A673 (cell line): ENCODE measurements at regions not wholly inside any gene's neighbourhood (a gene's known extent, or its start where the extent isn't known, plus 50 kb on each side); places are given as distances from the start of the nearest gene placed in this dataset.

ENCODE experiments used
- BruUV-seq: library from RNA; stranded (reverse); fragments of 400-500 nt; replicated peaks from 2 replicates; lab custom pipeline; 2021; lab: Mats Ljungman, UMichigan
- CTCF ChIA-PET: fragments of 300-600 bp; sonication (Branson Sonifier 250); formaldehyde crosslinking; loops from one replicate; lab custom pipeline; 2022; ENCODE audit warnings: antibody characterized with exemption; lab: Charles Lee
- POLR2A ChIA-PET: fragments of 300-600 bp; sonication (Branson Sonifier 250); formaldehyde crosslinking; loops from one replicate; lab custom pipeline; 2022; ENCODE audit warnings: antibody characterized with exemption; ENCODE audit not compliant: low non-redundant PET; lab: Charles Lee
- DNase-seq: peaks from one replicate; pipeline ENCODE4 v3.0.0-alpha.2; 2015; ENCODE audit warnings: low spot score
- H3K27ac ChIP-seq: fragments of 200-600 bp; sonication (generic); 2 replicates; pipeline ENCODE4 v1.5.1; 2016; ENCODE audit warnings: mixed run types, low read depth, mild to moderate bottlenecking, mixed read lengths, antibody characterized with exemption, low read length; ENCODE audit not compliant: poor library complexity, severe bottlenecking
- H3K27me3 ChIP-seq: fragments of 200-600 bp; sonication (generic); replicated peaks from 2 replicates; pipeline ENCODE4 v1.6.1; 2017; ENCODE audit warnings: mixed run types, low read depth, mild to moderate bottlenecking, mixed read lengths, antibody characterized with exemption, low read length; ENCODE audit not compliant: insufficient read depth, poor library complexity
- H3K36me3 ChIP-seq: fragments of 200-600 bp; sonication (generic); 2 replicates; pipeline ENCODE4 v1.6.1; 2016; ENCODE audit warnings: mixed run types, mild to moderate bottlenecking, mixed read lengths, antibody characterized with exemption, low read length; ENCODE audit not compliant: insufficient read depth, poor library complexity, severe bottlenecking
- H3K4me1 ChIP-seq: fragments of 200-600 bp; sonication (generic); 2 replicates; pipeline ENCODE4 v1.6.1; 2017; ENCODE audit warnings: mixed run types, mild to moderate bottlenecking, mixed read lengths, antibody characterized with exemption, low read length; ENCODE audit not compliant: insufficient read depth, poor library complexity, severe bottlenecking
- H3K4me3 ChIP-seq: fragments of 200-600 bp; sonication (generic); 2 replicates; pipeline ENCODE4 v1.5.1; 2016; ENCODE audit warnings: low read depth, mixed run types, mild to moderate bottlenecking, mixed read lengths, low read length; ENCODE audit not compliant: poor library complexity, severe bottlenecking
- H3K9me3 ChIP-seq: fragments of 200-600 bp; sonication (generic); 2 replicates; pipeline ENCODE4 v1.6.1; 2016; ENCODE audit warnings: mixed run types, low read depth, mild to moderate bottlenecking, mixed read lengths, antibody characterized with exemption, low read length; ENCODE audit not compliant: poor library complexity, severe bottlenecking
- EZH2 ChIP-seq: fragments of 200-600 bp; sonication (generic); IDR thresholded peaks from 2 replicates; pipeline ENCODE4 v1.6.1; 2017; ENCODE audit warnings: borderline replicate concordance, low read depth, mild to moderate bottlenecking, mixed read lengths, antibody characterized with exemption, low read length; ENCODE audit not compliant: poor library complexity, severe bottlenecking
- intact Hi-C: fragments of 100-400 bp; cut with micrococcal nuclease; formaldehyde crosslinking; loops from one replicate; pipeline ENCODE4 v1.10.0; 2022; ENCODE audit not compliant: unreplicated experiment
- TF ChIP-seq, protein P1 (sequence below): fragments of 300-800, 200-600 bp; sonication (generic); conservative IDR thresholded peaks from 2 replicates; pipeline ENCODE4 v1.5.1; 2017; ENCODE audit warnings: low read depth, mild to moderate bottlenecking, antibody characterized with exemption, low read length, moderate library complexity, mixed read lengths

DNA sequence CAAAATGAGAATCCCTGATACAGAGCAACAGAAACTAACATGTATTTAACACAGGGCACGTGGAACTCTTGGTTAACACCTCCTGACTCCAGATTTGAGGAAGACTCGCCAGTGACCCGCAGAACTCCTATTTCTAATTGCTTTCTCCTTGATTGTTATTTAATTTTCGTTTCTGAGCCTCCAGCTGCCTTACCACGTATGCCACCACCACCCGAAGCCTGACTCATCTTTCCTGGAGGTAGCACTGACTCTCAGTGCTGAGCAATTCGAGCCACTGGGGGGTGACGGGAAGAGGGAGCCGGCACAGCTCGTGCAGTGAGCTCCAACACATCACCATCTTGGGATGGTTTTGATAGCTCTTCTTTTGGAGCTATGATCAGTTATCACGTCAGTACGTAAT lies 273.9 kb upstream of the MGMT start:
- TF ChIP-seq EZH2, result no peak
- TF ChIP-seq, protein P1, sequence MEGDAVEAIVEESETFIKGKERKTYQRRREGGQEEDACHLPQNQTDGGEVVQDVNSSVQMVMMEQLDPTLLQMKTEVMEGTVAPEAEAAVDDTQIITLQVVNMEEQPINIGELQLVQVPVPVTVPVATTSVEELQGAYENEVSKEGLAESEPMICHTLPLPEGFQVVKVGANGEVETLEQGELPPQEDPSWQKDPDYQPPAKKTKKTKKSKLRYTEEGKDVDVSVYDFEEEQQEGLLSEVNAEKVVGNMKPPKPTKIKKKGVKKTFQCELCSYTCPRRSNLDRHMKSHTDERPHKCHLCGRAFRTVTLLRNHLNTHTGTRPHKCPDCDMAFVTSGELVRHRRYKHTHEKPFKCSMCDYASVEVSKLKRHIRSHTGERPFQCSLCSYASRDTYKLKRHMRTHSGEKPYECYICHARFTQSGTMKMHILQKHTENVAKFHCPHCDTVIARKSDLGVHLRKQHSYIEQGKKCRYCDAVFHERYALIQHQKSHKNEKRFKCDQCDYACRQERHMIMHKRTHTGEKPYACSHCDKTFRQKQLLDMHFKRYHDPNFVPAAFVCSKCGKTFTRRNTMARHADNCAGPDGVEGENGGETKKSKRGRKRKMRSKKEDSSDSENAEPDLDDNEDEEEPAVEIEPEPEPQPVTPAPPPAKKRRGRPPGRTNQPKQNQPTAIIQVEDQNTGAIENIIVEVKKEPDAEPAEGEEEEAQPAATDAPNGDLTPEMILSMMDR, result no peak
- Histone ChIP-seq H3K4me1 (peaks cover 4% of the 10 kb centered on the region), H3K4me3 (no peak overlapping the region), H3K9me3 (no peaks in the 10 kb centered on the region), H3K27ac (no peak overlapping the region), H3K27me3 (no peaks in the 10 kb centered on the region), H3K36me3 (no peaks in the 10 kb centered on the region)
- peak; percentile 44 for DNase-seq
- intact Hi-C loops, result no loop called here
- ChIA-PET POLR2A (no interaction called here), CTCF (no interaction called here)
- BruUV-seq, result no TSS peak

DNA sequence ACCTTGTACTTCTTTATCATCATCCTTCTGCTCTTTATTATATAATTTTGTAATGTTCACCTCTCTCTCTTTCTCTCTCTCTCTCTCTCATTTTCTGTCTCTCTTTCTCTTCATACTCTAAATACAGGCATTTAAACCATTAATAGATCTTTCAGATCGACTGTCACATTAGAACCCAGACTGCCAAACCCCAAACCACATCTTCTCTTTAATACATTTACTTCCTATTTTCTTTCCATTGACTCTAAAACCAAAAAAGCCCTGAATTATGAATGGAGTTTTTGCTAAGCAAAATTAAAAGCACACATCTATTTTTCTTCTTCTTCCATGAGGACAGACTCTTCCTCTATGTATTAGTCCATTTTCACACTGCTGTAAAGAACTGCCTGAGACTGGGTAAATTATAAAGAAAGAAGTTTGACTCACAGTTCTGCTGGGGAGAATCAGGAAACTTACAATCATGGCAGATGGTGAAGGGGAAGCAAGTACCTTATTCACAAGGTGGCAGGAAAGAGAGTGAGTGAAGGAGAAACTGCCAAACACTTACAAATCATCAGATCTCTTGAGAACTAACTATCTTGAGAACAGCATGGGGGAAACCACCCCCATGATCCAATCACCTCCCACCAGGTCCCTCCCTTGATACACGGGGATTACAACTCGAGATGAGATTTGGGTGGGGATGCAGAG lies 272.7 kb upstream of the MGMT start:
- Histone ChIP-seq H3K9me3 (no peaks in the 10 kb centered on the region), H3K27ac (no peak overlapping the region), H3K4me3 (no peak overlapping the region), H3K36me3 (no peaks in the 10 kb centered on the region), H3K4me1 (peaks cover 4% of the 10 kb centered on the region), H3K27me3 (no peaks in the 10 kb centered on the region)
- intact Hi-C loops, result no loop called here
- TF ChIP-seq, protein P1, result no peak
- TF ChIP-seq EZH2, result no peak
- DNase-seq, result no peak
- no TSS peak for BruUV-seq
- CTCF ChIA-PET, result no interaction called here
- POLR2A ChIA-PET, result no interaction called here

DNA sequence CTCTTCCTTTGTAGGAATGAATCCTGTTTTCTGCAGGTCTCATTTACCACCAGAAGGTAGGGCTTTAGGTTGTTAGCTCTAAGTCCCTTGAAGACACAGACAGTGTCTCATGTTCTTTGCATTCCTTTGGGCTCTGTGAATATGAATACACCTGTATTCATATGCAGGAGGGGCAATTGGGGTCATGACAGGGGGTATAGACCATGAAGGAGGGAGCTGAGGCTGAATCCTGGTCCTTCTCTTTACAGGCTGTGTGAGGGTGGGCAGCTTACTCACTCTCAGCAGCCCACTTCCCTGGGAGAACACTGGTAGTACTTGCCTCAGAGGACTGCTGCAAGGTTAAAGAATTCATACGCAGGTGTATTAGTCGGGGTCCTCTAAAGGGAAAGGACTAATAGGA lies 267.2 kb upstream of the MGMT start:
- Histone ChIP-seq H3K9me3 (no peaks in the 10 kb centered on the region), H3K4me3 (no peak overlapping the region), H3K4me1 (no peaks in the 10 kb centered on the region), H3K27me3 (no peaks in the 10 kb centered on the region), H3K27ac (no peak overlapping the region), H3K36me3 (no peaks in the 10 kb centered on the region)
- TF ChIP-seq, protein P1, result no peak
- no peak for TF ChIP-seq EZH2
- POLR2A ChIA-PET, result no interaction called here
- no TSS peak for BruUV-seq
- CTCF ChIA-PET, result no interaction called here
- intact Hi-C loops, result no loop called here
- DNase-seq, result no peak
